ENCODE measurements at regions not wholly inside any gene's neighbourhood (a gene's known extent, or its start where the extent isn't known, plus 50 kb on each side); places are given as distances from the start of the nearest gene placed in this dataset.
"Not testable (repeated sequence)": the region's sequence is repeated elsewhere in the genome, so short reads cannot be mapped to it uniquely, and the experiment has no call there.

DNA sequence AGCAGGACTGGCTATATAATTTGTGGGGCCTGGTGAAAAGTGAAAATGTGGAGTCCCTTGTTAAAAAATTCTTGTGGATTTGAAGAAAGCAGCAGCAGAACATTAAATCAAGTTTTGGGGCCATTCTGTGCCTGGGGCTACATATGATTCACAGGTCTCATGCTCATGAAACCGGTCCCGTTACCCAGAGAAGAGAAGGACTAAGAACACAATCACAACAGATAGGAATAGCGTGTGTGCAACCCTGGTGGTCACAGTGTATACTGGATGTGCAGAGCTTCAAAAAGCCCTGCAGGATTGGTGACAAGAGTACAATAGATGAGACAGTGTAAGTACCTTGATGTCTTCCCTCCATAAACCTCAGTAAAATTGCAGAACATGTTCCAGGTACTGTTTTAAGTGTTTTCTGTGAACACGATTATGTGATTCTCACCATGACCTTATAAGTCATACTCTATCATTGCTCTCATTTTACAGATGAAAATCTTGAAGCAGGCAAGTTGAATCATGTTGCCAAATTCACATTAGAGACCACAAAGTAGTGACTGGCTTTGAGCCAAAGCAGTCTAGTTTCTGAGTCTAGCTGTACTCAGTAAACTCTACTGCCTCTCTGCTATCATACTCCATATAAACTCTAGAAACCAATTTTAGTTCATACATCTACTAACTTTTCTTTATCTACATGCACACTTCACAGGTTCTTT lies 636.5 kb downstream of the TAF11L14 start:
- no peak for DNase-seq

DNA sequence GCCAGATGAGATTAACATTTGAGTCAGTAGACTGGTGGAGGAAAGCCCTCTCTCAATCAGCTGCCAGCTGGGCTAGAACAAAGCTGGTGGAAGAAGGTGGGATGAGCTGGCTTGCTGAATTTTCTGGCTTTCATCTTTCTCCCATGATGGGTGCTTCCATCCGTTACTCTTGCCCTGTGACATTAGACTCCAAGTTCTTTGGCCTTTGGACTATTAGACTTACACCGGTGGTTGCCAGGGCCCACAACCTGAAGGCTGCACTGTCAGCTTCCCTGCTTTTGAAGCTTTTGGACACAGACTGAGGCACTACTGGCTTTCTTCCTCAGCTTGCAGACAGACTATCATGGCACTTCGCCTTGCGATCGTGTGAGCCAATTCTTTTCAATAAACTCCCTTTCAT lies 642.7 kb downstream of the TAF11L14 start:
- DNase-seq: no peak

DNA sequence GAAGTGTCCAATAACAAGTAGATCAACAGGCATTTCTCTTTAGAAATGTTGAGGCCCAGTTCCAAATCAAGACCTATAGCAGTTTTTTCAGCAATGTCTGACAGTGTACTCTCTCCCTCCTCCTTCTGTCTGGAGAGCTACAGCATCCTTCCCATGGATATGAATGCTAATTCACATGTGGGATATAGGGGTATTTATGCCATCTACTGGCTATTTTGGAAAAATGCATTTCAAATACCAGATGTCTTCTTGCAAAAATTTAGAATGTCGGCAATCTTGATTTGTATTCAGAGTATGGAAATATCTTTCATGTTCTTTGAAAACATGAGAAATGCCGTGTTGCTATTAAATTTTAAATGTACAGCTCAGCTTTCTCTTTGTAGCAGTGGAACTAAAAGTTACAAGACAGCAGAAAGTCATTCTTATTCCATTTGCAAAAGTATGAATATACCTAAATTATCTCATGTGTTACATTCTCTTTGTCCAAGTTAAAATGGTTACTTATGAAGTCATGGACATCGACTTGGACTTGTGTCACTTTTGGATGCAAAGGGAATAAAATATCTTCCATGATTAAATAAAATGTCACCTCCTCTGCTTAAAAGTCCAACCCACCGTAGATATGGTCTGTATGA lies 647.8 kb downstream of the TAF11L14 start:
- DNase-seq: no peak

DNA sequence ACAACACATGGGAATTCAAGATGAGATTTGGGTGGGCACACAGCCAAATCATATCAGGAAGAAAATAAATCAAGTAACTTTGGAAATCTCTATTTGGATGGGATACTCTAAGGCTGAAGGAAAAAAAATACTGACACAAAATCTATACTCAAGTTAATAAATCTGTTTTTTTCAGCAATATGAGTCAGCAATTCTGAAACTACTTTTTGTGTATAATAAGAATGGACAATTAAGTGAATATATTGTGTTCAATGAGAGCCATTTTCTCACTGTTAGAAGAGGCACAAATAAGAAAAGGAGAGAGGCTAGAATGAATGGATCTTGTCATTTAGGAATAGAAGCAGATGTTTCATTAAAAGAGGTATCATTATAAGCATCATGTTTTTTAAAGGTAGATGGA lies 651.0 kb downstream of the TAF11L14 start:
- DNase-seq: no peak

DNA sequence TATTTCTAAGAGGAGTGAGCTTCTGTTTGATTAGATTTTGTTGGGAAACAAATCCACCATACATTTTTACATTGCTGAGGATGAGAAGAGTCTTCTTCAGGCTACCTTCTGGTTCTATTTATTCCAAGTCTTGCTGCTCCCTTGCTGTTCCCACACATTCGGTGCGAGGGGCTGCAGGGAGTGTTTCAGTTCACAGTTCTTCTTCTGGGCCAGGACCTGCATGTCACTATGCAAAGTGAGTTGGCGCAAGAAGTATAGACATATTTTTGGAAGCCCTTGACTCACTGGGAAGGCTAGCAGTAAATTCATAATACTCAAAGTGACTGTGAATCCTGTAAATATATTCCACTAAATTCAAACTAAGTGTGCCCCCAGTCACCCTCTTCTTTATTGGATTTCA lies 657.9 kb downstream of the TAF11L14 start:
- DNase-seq: no peak

DNA sequence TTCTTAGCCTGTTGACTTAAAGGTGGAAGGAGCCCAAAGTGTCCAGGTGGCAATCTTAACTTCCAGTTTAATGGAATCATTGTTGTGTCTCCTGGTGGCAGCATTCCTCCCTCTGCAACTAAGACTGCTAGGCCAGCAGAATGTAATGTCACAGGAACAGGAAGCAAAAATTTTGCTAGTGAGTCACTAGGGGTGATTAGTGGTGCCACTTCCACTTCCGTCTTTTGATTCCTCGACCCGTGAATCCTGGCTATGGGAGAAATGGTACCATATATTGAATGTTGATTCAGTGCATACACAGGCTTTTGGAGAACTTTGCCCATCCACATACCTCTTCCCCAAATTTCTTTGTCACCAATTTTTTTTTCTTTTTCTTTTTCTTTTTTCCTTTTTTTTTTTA lies 661.4 kb downstream of the TAF11L14 start:
- DNase-seq: not testable (repeated sequence)

DNA sequence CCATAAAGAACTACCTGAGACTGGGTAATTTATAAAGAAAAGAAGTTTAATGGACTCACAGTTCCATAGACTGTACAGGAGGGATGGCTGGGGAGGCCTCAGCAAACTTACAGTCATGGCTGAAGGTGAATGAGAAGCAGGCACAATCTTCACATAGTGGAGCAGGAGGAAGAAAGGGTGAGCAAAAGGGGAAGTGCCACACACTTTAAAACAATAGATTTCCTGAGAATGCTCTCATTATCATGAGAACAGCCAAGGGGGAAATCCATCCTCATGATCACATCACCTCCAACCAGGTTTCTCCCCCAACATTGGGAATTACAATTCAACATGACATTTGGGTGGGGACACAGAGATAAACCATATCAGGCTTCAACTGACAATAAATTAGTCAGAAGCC lies 664.9 kb downstream of the TAF11L14 start:
- DNase-seq: no peak

DNA sequence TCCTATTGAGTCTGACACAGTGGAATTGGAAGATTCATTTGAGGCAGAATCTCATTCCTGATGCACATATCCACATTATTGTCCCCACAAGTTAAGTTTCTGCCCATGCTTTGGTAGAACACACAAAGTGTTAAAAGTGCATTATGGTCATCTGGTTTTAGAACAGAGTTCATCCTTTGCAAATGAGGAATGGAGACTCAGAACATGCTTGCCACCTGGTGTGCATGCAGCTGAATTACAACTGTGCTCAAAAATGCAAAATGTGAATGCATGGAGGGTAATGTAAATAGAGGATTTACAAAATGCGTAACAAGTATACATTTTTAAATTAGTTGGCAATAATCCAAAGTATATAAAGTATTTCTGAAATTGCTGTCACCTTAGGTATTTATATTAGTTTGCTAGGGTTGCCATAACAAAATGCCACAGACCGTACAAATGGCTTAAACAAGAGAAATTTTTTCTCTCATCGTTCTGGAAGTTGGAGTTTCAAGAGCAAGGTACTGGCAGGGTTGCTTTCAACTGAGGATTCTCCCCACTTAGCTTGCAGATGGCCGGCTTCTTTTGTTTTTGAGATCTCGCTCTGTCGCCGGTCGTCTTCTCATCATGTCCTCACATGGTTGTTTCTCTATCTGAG lies 671.1 kb downstream of the TAF11L14 start:
- DNase-seq: no peak

DNA sequence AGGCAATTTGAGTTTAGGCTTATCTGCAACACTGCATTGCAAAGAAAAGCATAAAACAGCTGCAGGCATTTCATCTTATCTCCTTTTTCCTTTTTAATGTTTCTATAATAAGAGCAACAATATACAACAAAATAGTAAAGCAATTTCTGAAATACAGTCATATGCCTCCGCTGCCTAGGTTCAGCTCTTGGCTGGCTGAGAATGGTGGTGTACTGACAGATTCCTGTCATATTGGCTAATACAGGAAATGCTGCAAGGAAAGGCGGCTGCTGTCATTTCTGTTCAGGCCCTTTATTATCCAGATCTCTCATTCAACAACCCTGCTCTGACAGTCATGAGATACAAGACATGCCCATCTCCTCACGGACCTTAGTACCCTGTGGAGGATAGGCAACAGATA lies 677.0 kb downstream of the TAF11L14 start:
- DNase-seq: no peak

DNA sequence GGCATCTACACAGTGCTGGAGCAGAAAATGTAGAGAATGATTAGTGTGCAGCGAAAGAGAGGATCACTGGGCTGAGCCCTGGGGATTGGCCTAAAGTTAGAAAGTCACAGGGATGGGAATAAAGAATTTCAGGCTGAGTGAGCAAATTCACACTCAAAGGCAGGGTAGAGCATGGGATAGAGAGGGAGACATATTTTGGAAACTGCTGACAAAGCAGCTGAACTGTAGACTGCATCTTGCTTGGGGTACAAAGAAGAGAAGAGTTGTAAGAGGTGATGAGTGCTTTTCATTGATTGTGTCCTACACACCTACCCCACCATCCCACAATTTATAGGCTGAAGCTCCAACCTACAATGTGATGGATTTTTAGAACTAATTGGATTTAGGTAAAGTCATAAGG lies 677.8 kb downstream of the TAF11L14 start:
- no peak for DNase-seq

DNA sequence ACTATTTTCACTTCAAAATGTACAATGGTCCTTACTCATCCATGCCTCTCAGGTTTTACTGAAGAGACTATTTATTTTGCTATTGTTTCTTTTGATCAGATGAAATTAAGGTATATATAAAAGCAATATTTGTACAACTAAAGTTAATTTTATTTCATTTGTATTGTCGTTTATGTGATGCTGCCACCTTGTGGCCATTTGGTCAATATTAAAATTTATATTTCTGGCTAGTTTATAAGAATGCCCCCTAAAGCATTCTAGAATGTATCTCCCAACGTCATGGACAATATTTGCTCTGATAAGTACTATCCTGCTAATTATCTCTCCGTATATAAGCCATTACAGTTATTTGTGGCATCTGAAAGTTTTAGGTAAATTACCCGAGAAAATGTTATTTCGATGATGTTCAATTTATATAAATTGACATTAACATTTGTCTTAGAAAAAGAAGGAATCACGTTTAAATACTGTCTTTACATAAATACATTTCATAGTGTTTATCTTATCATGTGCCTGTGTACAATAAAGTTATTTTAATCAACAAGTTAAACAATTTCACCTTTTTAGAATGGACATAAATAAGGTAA lies 680.0 kb downstream of the TAF11L14 start:
- DNase-seq: no peak

DNA sequence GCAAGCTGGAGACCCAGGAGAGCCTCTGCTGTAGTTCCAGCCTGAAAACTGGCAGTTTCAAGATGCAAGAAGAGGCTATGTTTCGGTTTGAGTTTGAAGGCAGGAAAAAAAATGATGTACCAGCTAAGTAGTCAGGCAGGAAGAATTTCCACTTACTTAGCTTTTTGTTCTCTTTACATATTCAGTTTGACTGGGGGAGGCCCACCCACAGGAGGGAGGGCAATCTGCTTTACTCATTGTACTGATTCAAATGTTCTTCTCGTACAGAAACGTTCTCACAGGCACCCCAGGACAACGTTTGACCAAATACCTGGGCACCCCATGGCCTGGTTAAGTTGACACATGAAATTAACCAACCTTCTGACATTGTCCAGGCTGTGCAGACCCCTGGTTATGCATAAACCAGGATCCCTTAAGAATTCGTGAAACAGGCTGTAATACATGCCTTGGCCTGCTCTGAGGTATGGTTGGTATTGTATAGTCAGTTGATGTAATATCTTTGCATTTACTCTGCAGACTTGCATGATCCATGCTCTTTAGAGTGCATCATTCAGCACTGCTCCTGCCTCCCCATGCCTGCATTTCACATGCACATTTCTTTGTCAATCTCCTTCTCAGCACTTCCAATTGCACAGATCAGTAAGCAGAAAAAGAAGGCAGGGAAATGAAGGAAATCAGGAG lies 687.1 kb downstream of the TAF11L14 start:
- no peak for DNase-seq

DNA sequence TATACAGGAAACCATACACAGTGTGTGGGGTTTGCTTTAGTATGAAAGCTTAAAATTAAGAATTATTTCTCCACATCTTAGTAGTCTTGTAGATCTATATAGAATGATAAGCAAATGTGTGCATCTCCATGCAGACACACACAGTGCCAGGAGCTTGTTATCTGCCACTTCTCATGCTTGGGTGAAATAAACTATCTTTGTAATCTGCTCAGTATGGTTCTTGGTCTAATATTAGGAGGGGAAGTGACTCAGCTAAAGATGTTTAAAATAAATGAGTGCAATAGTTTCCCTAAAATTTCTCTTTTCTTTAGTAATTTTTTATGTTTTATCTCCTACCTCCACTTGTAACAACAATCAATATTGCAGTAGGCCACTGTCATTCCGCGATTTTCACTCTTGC lies 689.6 kb downstream of the TAF11L14 start:
- no peak for DNase-seq

DNA sequence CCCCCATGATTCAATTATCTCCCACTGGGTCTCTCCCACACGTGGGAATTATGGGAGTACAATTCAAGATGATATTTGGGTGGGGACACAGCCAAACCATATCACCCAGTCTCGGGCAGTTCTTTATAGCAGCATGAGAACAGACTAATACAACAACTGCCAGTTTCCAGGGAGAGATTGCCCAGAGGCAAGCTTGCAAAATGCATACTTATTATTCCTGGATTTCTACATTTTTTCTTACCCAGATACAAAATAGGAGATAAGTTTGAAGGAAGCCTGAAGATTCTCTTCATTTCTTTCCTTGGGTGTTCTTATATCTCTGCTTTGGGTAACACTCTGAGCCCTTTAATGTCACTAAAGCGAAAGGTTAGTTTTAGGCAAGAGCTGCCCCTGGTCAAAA lies 691.2 kb downstream of the TAF11L14 start:
- DNase-seq: no peak

DNA sequence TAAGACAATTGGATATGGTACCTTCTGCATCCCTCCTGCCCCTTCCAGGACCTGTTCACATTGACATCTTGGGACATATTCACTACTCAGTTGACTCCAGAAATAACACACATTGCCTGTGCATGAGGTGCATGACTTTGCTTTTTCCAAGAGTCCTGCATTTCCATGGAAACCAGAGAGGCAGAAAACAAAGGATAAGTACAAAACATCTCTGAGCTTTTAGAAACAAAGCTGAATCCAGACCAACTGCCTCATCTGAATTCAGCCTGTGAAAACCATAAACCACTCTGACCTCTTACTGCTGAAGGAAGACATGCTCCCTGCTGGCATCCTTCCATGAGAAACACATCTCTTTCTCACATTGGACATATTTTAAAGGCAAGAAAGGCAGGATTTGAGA lies 695.1 kb downstream of the TAF11L14 start:
- no peak for DNase-seq

DNA sequence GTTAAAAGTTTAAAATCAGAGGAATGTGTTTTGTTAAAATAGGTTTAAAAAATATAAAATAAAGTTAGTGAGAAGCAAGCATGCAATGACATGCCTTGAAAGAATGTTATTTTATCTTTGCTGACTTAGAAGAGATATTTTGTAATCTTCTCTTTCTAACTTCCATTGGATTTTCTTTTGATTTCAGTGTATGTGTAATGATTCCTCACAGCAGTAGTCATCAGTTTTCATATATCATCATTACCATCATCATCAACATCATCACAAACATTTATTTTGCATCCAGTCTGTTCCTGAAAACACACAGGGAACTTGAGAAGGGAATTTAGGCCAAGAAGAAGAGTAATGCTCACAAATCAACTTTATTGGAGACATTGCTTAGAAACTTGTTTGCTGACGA lies 699.6 kb downstream of the TAF11L14 start:
- no peak for DNase-seq

DNA sequence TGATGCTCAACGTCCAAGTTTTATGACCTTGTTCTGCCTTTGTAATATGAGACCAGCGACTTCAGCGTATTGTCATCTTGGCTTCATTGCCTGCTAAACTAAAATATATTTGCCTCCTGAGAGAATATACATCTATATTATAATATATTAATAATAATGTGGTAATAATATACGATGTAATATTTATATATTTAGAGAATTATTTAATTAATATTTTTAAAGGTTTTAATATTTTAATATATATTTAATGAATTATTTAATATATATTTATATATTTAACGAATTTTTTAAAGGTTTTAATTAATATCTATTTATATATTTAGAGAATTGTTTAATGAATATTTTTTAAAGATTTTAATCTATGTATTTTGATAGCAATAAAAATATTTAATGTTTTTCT lies 700.7 kb downstream of the TAF11L14 start:
- no peak for DNase-seq

DNA sequence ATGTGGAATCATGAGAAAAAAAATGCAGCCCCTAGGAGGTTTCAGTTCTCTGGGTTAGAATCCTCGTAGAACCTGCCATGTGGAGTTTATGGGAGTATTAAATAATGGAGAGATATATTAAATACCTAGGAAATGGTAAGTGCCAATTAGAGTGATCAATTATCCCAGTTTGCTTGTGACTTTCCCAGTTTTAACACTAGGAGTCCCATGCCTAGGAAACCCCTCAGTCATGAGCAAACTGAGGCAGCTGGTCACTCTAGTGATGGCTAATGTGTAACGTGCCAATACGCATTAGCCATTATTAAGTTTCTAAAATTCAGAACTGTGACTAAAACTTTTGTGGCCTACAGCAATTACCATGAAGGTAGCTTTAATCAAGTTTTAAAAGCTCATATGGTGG lies 720.6 kb downstream of the TAF11L14 start:
- no peak for DNase-seq

DNA sequence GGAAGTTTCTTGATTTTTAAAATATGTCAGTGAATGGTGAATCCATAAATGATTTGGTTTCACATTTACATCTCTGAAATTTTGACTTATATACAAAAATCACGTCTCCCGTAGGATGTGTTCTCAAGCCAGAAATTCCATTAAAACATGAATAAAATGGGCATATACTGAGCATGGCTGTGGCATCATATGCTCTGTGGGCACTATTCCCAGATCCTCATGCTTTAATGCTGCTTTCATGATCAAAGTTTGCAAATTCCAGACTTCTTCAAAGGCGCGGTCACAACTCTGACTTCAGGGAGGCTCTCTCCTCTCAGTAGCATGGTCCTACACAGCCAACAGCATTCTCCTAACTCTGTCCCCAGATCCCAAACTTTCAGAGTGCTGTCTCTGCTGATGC lies 723.2 kb downstream of the TAF11L14 start:
- DNase-seq: no peak

DNA sequence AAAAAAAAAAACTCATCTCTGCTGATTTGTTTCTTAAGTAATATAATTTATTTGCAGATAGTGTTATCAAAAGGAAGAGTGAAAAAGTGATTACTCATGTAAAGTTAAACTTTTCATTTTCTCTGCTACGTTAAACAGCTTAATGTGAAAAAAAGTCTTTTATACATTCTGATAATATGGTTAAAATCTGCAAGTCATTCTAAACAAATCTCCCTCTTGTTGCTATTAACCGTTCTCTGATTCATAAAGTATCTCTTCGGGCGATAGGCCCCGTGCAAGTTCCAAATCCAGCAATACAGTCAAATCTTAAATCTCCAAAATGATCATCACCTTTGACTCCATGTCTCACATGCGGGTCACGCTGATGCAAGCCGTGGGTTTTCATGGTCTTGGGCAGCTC lies 732.0 kb downstream of the TAF11L14 start:
- no peak for DNase-seq

DNA sequence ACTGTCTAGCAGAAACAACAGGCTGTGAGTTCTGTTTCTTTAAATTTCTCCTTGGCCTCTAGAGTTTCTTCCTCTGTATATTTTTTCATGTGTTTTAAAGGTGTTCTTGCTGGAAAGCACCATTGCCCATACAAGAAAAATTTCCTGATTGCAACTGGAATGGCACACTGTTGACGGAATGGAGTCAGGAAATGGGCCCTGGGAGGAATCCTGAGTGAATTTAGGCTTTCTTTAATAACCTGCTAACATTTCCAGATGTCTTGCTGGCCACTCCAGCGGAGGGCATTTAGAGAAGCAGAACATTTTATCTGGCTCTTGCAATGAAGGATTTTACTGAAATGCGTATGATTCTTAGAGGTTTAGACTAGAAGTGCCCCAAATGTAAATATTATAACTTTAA lies 736.3 kb downstream of the TAF11L14 start:
- DNase-seq: no peak

DNA sequence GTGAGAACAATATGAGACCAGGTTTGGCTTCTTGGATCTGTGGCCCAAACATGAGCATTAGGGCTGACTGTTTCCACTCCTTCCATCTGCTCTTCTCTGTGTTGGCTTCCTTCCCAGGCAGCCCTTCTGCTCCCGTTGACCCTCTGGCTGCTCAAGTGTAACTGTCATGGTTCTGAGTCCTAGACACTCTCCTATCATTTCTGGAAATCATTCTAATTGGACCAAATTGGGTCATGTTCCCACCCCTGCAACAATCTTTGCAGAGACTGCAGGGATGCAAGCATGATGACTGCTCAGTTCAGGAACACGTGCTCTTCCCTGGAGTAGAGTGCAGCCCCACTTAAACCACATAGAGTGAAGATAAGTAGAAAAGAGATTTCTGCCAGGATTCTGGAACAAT lies 741.4 kb downstream of the TAF11L14 start:
- DNase-seq: no peak

DNA sequence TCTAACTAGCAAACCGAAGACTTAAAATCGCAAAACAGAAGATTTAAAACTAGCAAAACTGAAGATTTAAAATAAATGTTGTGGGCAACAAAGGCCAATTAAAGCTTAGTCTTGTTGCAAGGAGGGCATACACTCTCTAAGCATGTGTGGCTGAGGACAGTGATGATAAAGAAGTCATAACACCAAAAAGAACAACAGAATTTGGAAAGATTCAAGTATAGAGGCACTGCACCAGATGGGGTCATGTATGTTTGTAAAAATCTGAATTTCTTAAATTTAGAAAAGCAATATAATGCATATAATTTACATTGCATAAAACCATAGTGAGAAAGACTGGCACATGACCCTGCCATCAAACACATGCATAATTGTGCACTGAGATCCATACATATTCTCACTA lies 743.8 kb downstream of the TAF11L14 start:
- no peak for DNase-seq

DNA sequence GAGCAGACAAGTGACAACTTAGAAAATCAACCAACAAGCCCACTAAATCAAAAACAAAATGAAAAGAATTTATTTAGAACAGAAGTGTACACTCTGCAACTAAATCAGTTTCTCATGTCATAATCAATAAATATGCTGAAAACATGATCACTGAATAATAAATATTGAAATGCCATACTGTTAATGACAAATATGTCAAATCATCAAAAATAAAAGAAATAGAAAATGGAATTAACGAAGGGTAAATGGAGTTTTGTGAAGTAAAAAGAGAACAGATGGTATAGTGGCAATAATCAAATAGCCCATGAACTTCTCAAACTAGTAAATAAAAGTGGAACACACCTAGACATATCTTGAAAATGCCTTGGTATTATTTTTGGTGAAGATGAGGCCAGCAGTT lies 744.9 kb downstream of the TAF11L14 start:
- DNase-seq: no peak

All from activated naive CD4-positive, alpha-beta T cell treated with anti-CD3 and anti-CD28 coated beads, Interleukin-2, amount 50 U/mL, for 16 hours (primary cell).